ENCODE measurements at regions not wholly inside any gene's neighbourhood (a gene's known extent, or its start where the extent isn't known, plus 50 kb on each side); places are given as distances from the start of the nearest gene placed in this dataset.

DNA sequence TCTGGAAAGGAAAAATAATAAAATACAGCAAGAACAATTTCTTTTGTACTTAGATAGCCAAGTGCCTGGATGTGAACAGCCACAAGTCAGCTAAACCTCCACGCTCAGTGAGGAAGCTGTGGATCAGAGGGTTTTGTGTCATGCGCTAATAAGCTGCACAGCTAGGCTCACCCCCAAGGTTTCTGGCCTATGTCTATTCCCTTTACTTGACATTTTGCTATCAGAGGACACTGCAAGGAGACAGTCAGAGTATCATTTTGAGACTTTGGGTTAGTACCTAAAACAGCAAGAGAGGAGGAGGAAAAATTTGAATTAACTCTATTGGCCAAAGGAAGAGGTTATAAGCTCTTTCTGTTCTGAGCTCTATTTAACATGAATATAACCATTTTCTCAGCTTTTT lies 139.3 kb downstream of the KCNJ2 start:
- TF ChIP-seq FOXP2 (optimal IDR thresholded peaks at IDR 0.05; ENCODE audit: control extremely low read depth, extremely low read length, insufficient read depth) = no peak
- no peak for TF ChIP-seq EZH2 (IDR thresholded peaks at IDR 0.05)
- no peak for TF ChIP-seq POLR2AphosphoS5 (IDR thresholded peaks at IDR 0.05; ENCODE audit: borderline replicate concordance, low read depth, low read length)
- Histone ChIP-seq H3K36me3 (ENCODE audit: insufficient read depth, low read length) (no peaks in the 10 kb centered on the region), H3K9me3 (ENCODE audit: low read depth, low read length) (no peaks in the 10 kb centered on the region), H3K9ac (ENCODE audit: insufficient read length) (no peak overlapping the region), H3K27ac (no peak overlapping the region), H3K4me3 (no peak overlapping the region)
- no peak for DNase-seq (ENCODE audit: low read depth, low spot score)

DNA sequence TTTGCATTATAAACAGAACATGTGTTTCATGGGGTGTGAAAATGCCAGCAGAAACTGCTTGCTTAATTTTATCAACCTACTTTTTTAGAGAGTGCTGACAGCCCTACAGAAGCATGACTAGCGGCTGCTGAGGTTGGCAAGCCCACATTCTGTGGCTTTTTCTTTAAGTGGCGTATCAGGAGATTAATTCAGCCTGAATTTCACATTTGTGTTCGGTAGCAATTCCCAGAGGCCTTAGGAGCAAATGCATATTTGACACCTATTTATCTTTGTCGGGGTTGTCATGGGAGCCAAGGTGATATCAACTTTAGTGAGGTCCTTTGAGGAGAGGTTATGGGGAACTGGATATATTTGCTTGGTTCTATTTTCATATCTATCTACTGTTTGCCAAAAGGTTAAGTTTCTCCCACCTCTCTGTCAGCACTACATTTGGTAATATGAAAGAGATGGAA lies 140.9 kb downstream of the KCNJ2 start:
- H3K27ac ChIP-seq = no peak overlapping the region
- no peak overlapping the region for H3K9ac ChIP-seq (ENCODE audit: insufficient read length)
- no peak overlapping the region for H3K4me3 ChIP-seq
- no peaks in the 10 kb centered on the region for H3K9me3 ChIP-seq (ENCODE audit: low read depth, low read length)
- DNase-seq (ENCODE audit: low read depth, low spot score) = no peak
- H3K36me3 ChIP-seq (ENCODE audit: insufficient read depth, low read length) = no peaks in the 10 kb centered on the region
- TF ChIP-seq FOXP2 (optimal IDR thresholded peaks at IDR 0.05; ENCODE audit: control extremely low read depth, extremely low read length, insufficient read depth) (no peak), POLR2AphosphoS5 (IDR thresholded peaks at IDR 0.05; ENCODE audit: borderline replicate concordance, low read depth, low read length) (no peak), EZH2 (IDR thresholded peaks at IDR 0.05) (no peak)

DNA sequence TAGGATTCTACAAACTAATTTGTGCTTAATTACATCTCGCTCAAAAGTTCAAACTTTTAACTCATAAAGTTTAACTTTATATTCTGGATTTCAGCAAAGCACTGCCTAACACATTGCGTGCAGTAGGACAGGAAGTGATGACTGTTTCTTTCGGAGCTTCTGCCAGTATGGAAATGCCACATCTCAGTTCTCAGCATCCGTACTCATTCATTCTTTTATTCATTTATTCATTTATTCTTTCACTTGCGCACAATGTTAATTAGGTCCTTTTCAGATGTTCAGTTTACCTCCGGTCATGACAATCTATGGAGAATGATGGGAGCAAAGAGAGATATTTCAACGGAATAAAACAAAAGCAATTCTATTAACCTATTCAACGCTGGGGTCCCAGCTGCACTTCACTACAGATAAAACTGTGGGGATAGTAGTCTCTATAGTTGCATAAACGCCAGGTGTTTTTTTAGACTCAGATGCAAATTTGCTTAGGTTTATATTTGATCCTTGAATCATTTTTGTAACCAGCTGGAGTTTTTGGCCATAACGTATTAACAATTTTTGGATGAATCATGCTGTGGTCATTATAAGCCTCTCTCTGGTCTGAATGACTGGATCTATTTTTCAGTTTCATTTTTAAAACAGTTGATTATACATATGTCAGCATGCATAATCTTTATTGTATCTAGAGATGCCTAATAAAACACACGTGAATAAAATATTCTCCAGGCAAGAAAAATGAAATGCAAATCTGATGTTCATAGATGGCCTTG lies 143.9 kb downstream of the KCNJ2 start:
- no peak for DNase-seq (ENCODE audit: low read depth, low spot score)
- no peak for TF ChIP-seq POLR2AphosphoS5 (IDR thresholded peaks at IDR 0.05; ENCODE audit: borderline replicate concordance, low read depth, low read length)
- TF ChIP-seq EZH2 (IDR thresholded peaks at IDR 0.05) = no peak
- TF ChIP-seq FOXP2 (optimal IDR thresholded peaks at IDR 0.05; ENCODE audit: control extremely low read depth, extremely low read length, insufficient read depth) = no peak
- Histone ChIP-seq H3K9ac (ENCODE audit: insufficient read length) (no peak overlapping the region), H3K9me3 (ENCODE audit: low read depth, low read length) (no peaks in the 10 kb centered on the region), H3K36me3 (ENCODE audit: insufficient read depth, low read length) (no peaks in the 10 kb centered on the region), H3K4me3 (no peak overlapping the region), H3K27ac (no peak overlapping the region)

DNA sequence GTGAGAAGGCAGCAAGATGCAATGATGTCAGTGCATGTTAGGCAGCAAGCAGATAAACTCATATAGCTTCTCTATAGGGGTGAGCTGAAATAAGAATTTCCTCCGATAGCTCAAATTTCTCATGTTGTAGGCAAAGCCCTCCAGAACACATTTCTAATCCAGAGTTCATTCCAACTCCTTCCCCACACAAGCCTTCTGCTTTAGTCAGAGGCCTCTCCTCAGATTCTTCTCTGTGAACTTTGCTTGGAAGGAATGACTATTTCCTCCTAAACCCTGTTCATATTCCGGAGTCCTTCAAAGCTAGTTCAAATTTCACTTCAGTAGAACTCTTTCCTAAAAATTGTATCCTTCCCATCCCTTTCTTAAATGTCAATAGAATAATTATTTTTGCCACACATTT lies 144.8 kb downstream of the KCNJ2 start:
- H3K27ac ChIP-seq = no peak overlapping the region
- H3K36me3 ChIP-seq (ENCODE audit: insufficient read depth, low read length) = no peaks in the 10 kb centered on the region
- H3K4me3 ChIP-seq = no peak overlapping the region
- no peak for DNase-seq (ENCODE audit: low read depth, low spot score)
- no peak overlapping the region for H3K9ac ChIP-seq (ENCODE audit: insufficient read length)
- H3K9me3 ChIP-seq (ENCODE audit: low read depth, low read length) = no peaks in the 10 kb centered on the region
- TF ChIP-seq FOXP2 (optimal IDR thresholded peaks at IDR 0.05; ENCODE audit: control extremely low read depth, extremely low read length, insufficient read depth) (no peak), EZH2 (IDR thresholded peaks at IDR 0.05) (no peak), POLR2AphosphoS5 (IDR thresholded peaks at IDR 0.05; ENCODE audit: borderline replicate concordance, low read depth, low read length) (no peak)

DNA sequence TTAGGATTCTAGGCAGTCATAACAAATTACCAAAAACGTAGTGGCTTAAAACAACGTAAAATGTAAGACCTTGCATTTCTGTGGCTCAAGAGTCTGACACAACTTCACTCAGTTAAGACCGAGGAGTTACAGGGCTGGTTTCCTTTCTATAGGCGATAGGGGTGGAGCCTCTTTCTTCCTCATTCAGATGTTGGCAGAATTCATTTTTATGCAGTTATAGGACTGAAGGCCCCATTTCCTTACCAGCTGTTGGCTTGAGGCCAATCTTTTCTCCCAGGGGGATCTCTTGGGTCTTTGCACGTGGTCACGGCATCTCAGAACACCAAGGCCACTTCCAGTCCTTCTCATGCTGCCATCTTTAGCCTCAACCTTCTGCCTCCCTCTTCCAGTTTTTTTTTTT lies 145.2 kb downstream of the KCNJ2 start:
- Histone ChIP-seq H3K9me3 (ENCODE audit: low read depth, low read length) (no peaks in the 10 kb centered on the region), H3K27ac (no peak overlapping the region)

DNA sequence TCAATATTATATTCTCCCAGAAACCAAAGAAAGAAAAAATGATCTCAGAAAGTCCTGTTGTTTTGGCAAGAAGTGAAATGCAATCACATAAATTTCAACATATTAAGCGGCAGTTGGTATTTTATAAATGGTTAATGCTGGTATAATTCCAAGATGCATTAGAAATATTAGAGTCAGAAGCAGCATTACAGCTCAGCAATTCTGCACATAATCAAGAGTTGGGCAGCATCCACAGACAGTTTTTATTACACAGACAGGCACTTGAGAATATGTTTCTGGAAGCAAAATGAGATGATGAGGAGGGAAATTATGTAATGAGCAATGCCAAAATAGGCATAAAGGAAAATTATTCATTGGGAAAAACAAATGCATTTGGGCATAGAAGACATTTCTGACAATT lies 148.1 kb downstream of the KCNJ2 start:
- TF ChIP-seq EZH2 (IDR thresholded peaks at IDR 0.05) (no peak), FOXP2 (optimal IDR thresholded peaks at IDR 0.05; ENCODE audit: control extremely low read depth, extremely low read length, insufficient read depth) (no peak), POLR2AphosphoS5 (IDR thresholded peaks at IDR 0.05; ENCODE audit: borderline replicate concordance, low read depth, low read length) (no peak)

More for the DNA sequence above, 145.2 kb downstream of the KCNJ2 start:
- no peaks in the 10 kb centered on the region for H3K36me3 ChIP-seq (ENCODE audit: insufficient read depth, low read length)
- no peak overlapping the region for H3K4me3 ChIP-seq
- TF ChIP-seq POLR2AphosphoS5 (IDR thresholded peaks at IDR 0.05; ENCODE audit: borderline replicate concordance, low read depth, low read length) (no peak), FOXP2 (optimal IDR thresholded peaks at IDR 0.05; ENCODE audit: control extremely low read depth, extremely low read length, insufficient read depth) (no peak), EZH2 (IDR thresholded peaks at IDR 0.05) (no peak)
- H3K9ac ChIP-seq (ENCODE audit: insufficient read length) = no peak overlapping the region
- DNase-seq (ENCODE audit: low read depth, low spot score) = no peak

DNA sequence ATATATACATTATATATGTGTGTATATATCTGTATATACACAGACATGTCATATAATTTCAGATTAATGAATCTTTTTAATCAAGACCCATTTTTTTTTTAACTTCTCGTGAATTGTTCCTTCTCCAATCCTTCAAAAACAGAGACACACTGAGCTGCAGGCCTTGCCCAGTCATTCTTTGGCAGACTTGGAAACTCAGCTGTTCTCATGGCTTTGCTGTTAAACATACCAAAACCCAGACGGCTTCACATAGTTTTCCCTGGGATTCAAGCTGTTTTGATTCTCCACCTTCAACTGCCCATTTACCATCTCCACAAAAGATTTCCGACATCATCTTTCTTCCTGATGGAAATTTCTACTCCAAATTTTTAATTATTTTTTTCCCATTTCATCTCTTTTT lies 148.7 kb downstream of the KCNJ2 start:
- Histone ChIP-seq H3K27ac (no peak overlapping the region), H3K9me3 (ENCODE audit: low read depth, low read length) (no peaks in the 10 kb centered on the region), H3K4me3 (no peak overlapping the region), H3K9ac (ENCODE audit: insufficient read length) (no peak overlapping the region), H3K36me3 (ENCODE audit: insufficient read depth, low read length) (no peaks in the 10 kb centered on the region)
- DNase-seq (ENCODE audit: low read depth, low spot score) = no peak
- TF ChIP-seq FOXP2 (optimal IDR thresholded peaks at IDR 0.05; ENCODE audit: control extremely low read depth, extremely low read length, insufficient read depth) (no peak), POLR2AphosphoS5 (IDR thresholded peaks at IDR 0.05; ENCODE audit: borderline replicate concordance, low read depth, low read length) (no peak), EZH2 (IDR thresholded peaks at IDR 0.05) (no peak)

More for the DNA sequence above, 148.1 kb downstream of the KCNJ2 start:
- Histone ChIP-seq H3K36me3 (ENCODE audit: insufficient read depth, low read length) (no peaks in the 10 kb centered on the region), H3K27ac (no peak overlapping the region), H3K9ac (ENCODE audit: insufficient read length) (no peak overlapping the region), H3K4me3 (no peak overlapping the region), H3K9me3 (ENCODE audit: low read depth, low read length) (no peaks in the 10 kb centered on the region)
- DNase-seq (ENCODE audit: low read depth, low spot score) = no peak

DNA sequence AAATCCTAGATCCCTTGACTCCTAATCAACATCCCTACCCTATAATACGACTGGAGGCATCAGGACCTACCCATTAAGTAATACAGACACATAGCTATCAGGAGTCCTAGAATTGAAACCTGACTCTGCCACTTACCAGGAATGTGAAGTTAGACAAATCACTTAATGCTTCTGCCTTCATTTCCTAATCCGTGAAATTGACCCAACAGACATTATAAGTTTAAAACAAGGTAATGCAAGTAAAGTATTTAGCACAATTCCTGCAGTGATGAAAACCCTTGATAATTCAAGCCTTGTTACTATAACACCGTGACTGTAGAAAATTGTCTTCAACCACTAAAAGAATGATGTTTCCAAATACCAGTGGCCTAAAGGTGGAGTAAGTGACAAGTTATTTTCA lies 150.2 kb downstream of the KCNJ2 start:
- no peaks in the 10 kb centered on the region for H3K36me3 ChIP-seq (ENCODE audit: insufficient read depth, low read length)
- H3K9me3 ChIP-seq (ENCODE audit: low read depth, low read length) = no peaks in the 10 kb centered on the region
- TF ChIP-seq EZH2 (IDR thresholded peaks at IDR 0.05) = no peak
- no peak for TF ChIP-seq FOXP2 (optimal IDR thresholded peaks at IDR 0.05; ENCODE audit: control extremely low read depth, extremely low read length, insufficient read depth)
- no peak for TF ChIP-seq POLR2AphosphoS5 (IDR thresholded peaks at IDR 0.05; ENCODE audit: borderline replicate concordance, low read depth, low read length)
- DNase-seq (ENCODE audit: low read depth, low spot score) = no peak
- H3K4me3 ChIP-seq = no peak overlapping the region
- no peak overlapping the region for H3K27ac ChIP-seq
- no peak overlapping the region for H3K9ac ChIP-seq (ENCODE audit: insufficient read length)
